ENCODE measurements at regions not wholly inside any gene's neighbourhood (a gene's known extent, or its start where the extent isn't known, plus 50 kb on each side); places are given as distances from the start of the nearest gene placed in this dataset.

GRCh38 chr18:42360716-42361115 lies 405.7 kb downstream of the PIK3C3 start:
- H3K9me1 ChIP-seq (replicated peaks; ENCODE audit: control insufficient read depth, extremely low read depth, insufficient read depth, low read length), result no peaks in the 10 kb centered on the region
- H3K4me1 ChIP-seq (ENCODE audit: control insufficient read depth, extremely low read depth, insufficient read depth, low read length), result no peaks in the 10 kb centered on the region
- DNase-seq (ENCODE audit: low read depth, low spot score), result no peak
- no peaks in the 10 kb centered on the region for H4K20me1 ChIP-seq (replicated peaks; ENCODE audit: control insufficient read depth, extremely low read depth, insufficient read depth, low read length)
- no peak overlapping the region for H2AFZ ChIP-seq (ENCODE audit: low read depth, low read length)
- no peaks in the 10 kb centered on the region for H3K27me3 ChIP-seq (ENCODE audit: control insufficient read depth in 2 of 2, insufficient read depth in 2 of 2, low read length in 2 of 2)
- no TSS peak for BruUV-seq (replicated peaks)
- ChIA-PET POLR2A (no interaction called here), CTCF (no interaction called here)
- no peak overlapping the region for H3K4me2 ChIP-seq (ENCODE audit: insufficient read depth, low read length)
- intact Hi-C loops (cut with micrococcal nuclease) (no loop called here), dilution Hi-C loops (cut with MboI; ENCODE audit: extremely low pct_ligation_motif_present, low sequenced_read_pairs) (no loop called here)
- no peak for FAIRE-seq
- TF ChIP-seq JUN (IDR thresholded peaks at IDR 0.05; ENCODE audit: borderline replicate concordance, insufficient read depth, insufficient read length, low read depth) (no peak), FOS (IDR thresholded peaks at IDR 0.05; ENCODE audit: borderline replicate concordance, insufficient read depth, low read length) (no peak), POLR2AphosphoS5 (IDR thresholded peaks at IDR 0.05; ENCODE audit: insufficient read depth, low read depth, low read length) (no peak), EZH2 (IDR thresholded peaks at IDR 0.05; ENCODE audit: borderline replicate concordance, low read depth, low read length, severe bottlenecking) (no peak), POLR2A (IDR thresholded peaks at IDR 0.05; ENCODE audit: low read depth, low read length) (no peak), MYC (IDR thresholded peaks at IDR 0.05; ENCODE audit: low read depth, low read length) (no peak)
- TF ChIP-seq, protein P1, sequence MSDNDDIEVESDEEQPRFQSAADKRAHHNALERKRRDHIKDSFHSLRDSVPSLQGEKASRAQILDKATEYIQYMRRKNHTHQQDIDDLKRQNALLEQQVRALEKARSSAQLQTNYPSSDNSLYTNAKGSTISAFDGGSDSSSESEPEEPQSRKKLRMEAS (IDR thresholded peaks at IDR 0.05; ENCODE audit: insufficient read depth, insufficient read length), result no peak
- no peaks in the 10 kb centered on the region for H3K36me3 ChIP-seq (ENCODE audit: control insufficient read depth in 2 of 2, extremely low read depth in 1 of 2, insufficient read depth in 2 of 2, low read length in 2 of 2)
- H3K9ac ChIP-seq (replicated peaks; ENCODE audit: extremely low read depth, insufficient read depth, low read length), result no peak overlapping the region
- peaks cover 2% of the 10 kb centered on the region for H3K9me3 ChIP-seq (replicated peaks; ENCODE audit: control insufficient read depth, insufficient read depth, low read length)
- H3K4me3 ChIP-seq (replicated peaks in 1 of 3; ENCODE audit: insufficient read depth in 1 of 3, low read depth in 1 of 3, low read length in 3 of 3), result no peak overlapping the region
- H3K27ac ChIP-seq (ENCODE audit: insufficient read depth, low read depth, low read length), result no peak overlapping the region
- no peaks in the 10 kb centered on the region for H3K79me2 ChIP-seq (ENCODE audit: control insufficient read depth, insufficient read depth, low read length)

- intact Hi-C loops (cut with micrococcal nuclease) (no loop called here), dilution Hi-C loops (cut with MboI; ENCODE audit: extremely low pct_ligation_motif_present, low sequenced_read_pairs) (no loop called here)
- H3K9ac ChIP-seq (replicated peaks; ENCODE audit: extremely low read depth, insufficient read depth, low read length), result no peak overlapping the region
- TF ChIP-seq, protein P1 (IDR thresholded peaks at IDR 0.05; ENCODE audit: insufficient read depth, insufficient read length), result no peak
- TF ChIP-seq JUN (IDR thresholded peaks at IDR 0.05; ENCODE audit: borderline replicate concordance, insufficient read depth, insufficient read length, low read depth) (no peak), FOS (IDR thresholded peaks at IDR 0.05; ENCODE audit: borderline replicate concordance, insufficient read depth, low read length) (no peak), EZH2 (IDR thresholded peaks at IDR 0.05; ENCODE audit: borderline replicate concordance, low read depth, low read length, severe bottlenecking) (no peak), POLR2A (IDR thresholded peaks at IDR 0.05; ENCODE audit: low read depth, low read length) (no peak), GATA2 (IDR thresholded peaks at IDR 0.05; ENCODE audit: insufficient read depth, insufficient read length, low read depth, low read length) (no peak), MYC (IDR thresholded peaks at IDR 0.05; ENCODE audit: low read depth, low read length) (no peak), POLR2AphosphoS5 (IDR thresholded peaks at IDR 0.05; ENCODE audit: insufficient read depth, low read depth, low read length) (no peak)
- TF ChIP-seq, protein P2, sequence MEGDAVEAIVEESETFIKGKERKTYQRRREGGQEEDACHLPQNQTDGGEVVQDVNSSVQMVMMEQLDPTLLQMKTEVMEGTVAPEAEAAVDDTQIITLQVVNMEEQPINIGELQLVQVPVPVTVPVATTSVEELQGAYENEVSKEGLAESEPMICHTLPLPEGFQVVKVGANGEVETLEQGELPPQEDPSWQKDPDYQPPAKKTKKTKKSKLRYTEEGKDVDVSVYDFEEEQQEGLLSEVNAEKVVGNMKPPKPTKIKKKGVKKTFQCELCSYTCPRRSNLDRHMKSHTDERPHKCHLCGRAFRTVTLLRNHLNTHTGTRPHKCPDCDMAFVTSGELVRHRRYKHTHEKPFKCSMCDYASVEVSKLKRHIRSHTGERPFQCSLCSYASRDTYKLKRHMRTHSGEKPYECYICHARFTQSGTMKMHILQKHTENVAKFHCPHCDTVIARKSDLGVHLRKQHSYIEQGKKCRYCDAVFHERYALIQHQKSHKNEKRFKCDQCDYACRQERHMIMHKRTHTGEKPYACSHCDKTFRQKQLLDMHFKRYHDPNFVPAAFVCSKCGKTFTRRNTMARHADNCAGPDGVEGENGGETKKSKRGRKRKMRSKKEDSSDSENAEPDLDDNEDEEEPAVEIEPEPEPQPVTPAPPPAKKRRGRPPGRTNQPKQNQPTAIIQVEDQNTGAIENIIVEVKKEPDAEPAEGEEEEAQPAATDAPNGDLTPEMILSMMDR (IDR thresholded peaks at IDR 0.05; ENCODE audit: extremely low read depth in 1 of 2, insufficient read depth in 1 of 2, low read depth in 1 of 2, low read length in 2 of 2), result no peak
- no peaks in the 10 kb centered on the region for H3K27me3 ChIP-seq (ENCODE audit: control insufficient read depth in 2 of 2, insufficient read depth in 2 of 2, low read length in 2 of 2)
- no peaks in the 10 kb centered on the region for H4K20me1 ChIP-seq (replicated peaks; ENCODE audit: control insufficient read depth, extremely low read depth, insufficient read depth, low read length)
- no peak overlapping the region for H2AFZ ChIP-seq (ENCODE audit: low read depth, low read length)
- no peaks in the 10 kb centered on the region for H3K4me1 ChIP-seq (ENCODE audit: control insufficient read depth, extremely low read depth, insufficient read depth, low read length)
- peaks cover 2% of the 10 kb centered on the region for H3K9me3 ChIP-seq (replicated peaks; ENCODE audit: control insufficient read depth, insufficient read depth, low read length)
- BruUV-seq (replicated peaks), result no TSS peak
- no peak overlapping the region for H3K4me3 ChIP-seq (replicated peaks in 1 of 3; ENCODE audit: insufficient read depth in 1 of 3, low read depth in 1 of 3, low read length in 3 of 3)
- ChIA-PET CTCF (no interaction called here), POLR2A (no interaction called here)
- no peak for DNase-seq (ENCODE audit: low read depth, low spot score)
- no peaks in the 10 kb centered on the region for H3K36me3 ChIP-seq (ENCODE audit: control insufficient read depth in 2 of 2, extremely low read depth in 1 of 2, insufficient read depth in 2 of 2, low read length in 2 of 2)
- FAIRE-seq, result no peak
- H3K9me1 ChIP-seq (replicated peaks; ENCODE audit: control insufficient read depth, extremely low read depth, insufficient read depth, low read length), result no peaks in the 10 kb centered on the region
- no peaks in the 10 kb centered on the region for H3K79me2 ChIP-seq (ENCODE audit: control insufficient read depth, insufficient read depth, low read length)
- H3K4me2 ChIP-seq (ENCODE audit: insufficient read depth, low read length), result no peak overlapping the region
- H3K27ac ChIP-seq (ENCODE audit: insufficient read depth, low read depth, low read length), result no peak overlapping the region
Measured at GRCh38 chr18:42363446-42364441, 408.7 kb downstream of the PIK3C3 start.

Measured in endothelial cell of umbilical vein (primary cell).